Suppressor macrophage treated with lipopolysaccharide for 4 hours (primary cell): ENCODE measurements at regions not wholly inside any gene's neighbourhood (a gene's known extent, or its start where the extent isn't known, plus 50 kb on each side); places are given as distances from the start of the nearest gene placed in this dataset.
A peak's percentile ranks its signal among the peaks of the same experiment; 100 is the strongest.

ENCODE experiments used
- DNase-seq: peaks from one replicate; pipeline ENCODE4 v3.0.0-alpha.2; 2020

DNA sequence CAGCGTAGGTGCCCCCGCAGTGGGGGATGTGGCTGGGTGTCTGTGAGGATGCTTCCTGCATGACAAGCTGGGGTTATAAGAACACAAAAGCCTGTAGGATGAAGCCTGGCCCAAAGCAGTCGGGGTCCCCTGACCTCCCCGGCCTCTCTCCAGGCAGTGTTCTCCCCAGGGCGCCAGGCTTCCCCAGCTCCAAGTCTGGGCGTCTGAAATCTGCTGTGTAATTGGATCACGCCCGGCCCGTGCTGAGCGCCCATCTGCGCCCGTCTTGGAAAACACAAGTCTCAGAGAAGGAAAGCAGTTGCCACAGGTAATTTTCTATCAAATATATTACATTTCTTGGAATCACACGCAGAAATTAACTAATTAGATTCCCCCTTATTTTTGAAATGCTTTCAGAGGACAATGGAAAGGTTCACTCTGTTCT lies 233.3 kb downstream of the CTTN start:
- no peak for DNase-seq

DNA sequence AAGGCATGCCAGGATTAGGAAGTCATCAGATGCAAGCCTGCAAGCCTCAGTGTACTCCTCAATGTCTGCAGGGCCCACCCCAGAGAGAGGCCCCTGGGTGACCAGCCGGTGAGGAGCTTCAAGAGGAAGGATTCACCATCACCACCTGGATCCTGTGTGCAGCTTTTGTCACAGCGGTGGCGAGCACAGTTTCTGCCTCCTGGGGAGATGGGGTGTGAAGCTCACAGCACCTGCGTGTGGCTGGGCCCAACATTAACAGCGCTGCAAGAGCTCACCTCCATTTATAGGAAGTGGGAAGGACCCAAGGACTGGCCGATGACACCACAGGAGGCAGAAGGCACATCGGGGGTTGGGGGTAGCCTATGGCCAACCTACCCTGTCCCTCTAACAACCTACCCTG lies 235.3 kb downstream of the CTTN start:
- no peak for DNase-seq

DNA sequence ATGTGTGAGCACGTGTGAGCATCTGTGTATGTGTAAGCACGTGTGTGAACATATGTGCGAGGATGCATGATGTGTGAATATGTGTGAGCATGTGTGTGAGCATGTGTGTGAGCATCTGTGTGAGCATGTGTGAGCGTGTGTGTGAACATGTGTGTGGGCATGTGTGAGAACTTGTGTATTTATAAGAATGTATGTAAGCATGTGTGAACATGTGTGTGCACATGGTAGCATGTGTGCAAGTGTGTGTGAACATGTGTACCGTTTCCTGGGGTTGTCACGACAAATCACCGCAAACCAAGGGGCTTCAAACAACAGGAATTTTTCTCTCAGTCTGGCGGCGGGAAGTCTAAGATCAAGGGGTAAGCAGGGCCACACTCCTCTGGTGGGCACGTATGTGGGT lies 238.3 kb downstream of the CTTN start:
- DNase-seq: no peak

DNA sequence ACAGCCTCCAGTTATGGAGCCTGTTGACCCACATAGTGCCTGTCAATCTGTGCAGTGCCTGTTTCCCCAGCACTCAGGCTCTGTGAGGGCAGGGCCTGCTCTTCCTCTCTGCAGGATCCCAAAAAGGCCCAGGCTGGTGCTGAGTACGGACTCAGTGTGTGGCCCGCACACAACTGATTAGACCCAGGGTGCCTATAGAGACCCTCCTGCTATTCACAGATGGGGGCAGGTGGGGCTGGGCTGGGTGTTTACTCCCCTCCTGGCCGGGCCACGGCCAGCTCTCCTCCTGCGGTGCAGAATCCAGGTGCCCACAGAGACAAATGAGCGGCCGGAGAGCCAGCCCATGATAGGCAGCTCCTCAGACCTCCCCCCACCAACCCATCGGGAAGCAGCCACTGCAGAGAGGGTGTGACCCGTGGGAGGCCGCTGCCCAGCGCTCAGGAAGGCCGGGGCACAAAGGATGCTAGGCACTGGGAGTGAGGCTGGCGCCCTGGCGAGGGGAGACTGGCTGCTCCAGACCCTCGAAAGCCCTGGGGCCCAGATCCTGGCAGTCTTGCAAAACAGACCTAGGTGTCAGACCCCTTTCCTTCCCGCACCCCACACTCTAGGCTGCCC lies 239.0 kb downstream of the CTTN start:
- DNase-seq: no peak

DNA sequence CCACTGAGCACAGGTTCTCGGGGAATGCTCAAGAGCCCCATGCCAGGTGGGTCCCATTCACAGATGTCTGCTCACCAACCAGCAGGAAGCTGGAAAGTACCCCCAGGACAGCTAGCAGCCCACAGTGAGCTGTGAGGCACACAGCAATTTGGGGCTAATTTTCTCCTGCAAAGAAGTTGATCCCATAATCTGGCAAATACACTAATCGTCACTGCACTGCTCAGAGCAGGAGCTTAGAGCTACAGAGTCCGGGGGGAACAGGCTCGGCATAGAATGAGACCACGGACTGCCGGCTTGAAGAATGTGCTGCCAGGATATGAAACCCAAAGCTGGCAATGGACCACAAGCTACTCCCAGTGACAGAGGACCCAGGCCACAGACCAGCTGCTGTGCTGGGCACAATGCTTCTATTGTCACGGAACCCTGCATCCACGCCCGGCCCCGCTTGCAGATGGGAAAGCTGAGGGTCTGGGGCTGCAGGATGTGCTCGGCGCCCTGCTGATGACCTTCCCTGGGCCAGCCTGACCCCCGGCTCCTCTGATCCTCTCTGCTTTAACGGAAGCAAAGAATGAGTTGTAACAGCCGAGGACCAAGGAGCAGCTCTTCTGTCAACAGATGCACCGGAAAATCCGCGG lies 239.7 kb downstream of the CTTN start:
- no peak for DNase-seq

DNA sequence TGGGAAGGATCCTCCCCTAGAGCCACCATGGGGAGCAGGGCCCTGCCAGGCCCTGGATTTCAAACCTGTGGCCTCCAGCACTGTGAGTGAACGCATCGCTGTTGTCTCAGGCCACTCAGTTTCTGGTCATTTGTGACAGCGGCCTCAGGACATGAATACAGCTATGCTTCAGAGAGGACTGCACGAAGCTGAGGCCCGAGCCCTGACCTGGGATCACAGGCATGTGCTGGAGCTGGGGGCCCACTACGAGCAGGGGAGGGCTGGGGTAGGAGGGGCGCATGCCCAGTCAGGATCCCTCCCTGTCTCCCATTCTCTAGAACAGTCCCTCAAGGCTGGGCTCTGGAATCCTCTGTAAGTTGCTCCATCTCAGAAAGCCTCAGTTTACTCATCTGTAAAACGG lies 242.1 kb downstream of the CTTN start:
- DNase-seq: no peak

DNA sequence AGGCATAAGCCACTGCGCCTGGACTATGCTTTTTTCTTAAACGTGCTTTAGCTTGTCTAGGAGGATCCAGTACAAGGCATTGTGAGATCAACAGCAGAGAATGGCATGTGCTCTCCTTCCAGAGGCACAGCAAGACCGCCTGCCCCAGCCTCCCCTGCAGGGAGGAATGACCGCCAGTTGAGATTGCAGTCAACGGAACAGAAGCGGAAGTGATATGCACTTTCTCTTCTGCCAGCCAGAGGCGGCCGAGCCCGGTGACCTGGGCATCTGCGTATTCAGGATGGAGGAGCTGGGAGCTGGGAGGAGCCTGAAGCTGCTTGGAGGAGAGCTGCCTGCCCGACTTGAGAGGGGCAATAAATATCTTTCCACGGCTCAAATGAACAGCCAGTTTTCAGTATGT lies 243.0 kb downstream of the CTTN start:
- DNase-seq: peak; percentile 43

DNA sequence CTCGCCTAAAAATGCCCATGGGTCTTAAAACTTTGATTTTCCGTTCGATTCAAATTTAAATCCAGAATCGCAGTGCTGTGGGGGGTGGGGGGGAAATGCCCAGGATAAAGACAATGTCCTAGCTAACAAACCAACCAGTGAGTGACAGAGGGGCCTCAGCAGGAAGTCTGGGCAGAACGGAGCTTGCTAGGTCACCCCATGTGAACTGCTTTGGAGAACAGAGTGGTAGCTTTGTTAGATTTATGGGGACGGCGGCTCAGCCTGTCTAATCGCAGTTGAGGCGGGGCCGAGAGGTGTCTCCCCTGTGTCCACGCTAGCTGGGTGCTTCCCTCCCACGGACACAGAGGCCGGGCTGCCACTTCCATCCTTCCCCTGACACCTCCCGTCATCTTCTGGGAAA lies 243.9 kb downstream of the CTTN start:
- DNase-seq: no peak

DNA sequence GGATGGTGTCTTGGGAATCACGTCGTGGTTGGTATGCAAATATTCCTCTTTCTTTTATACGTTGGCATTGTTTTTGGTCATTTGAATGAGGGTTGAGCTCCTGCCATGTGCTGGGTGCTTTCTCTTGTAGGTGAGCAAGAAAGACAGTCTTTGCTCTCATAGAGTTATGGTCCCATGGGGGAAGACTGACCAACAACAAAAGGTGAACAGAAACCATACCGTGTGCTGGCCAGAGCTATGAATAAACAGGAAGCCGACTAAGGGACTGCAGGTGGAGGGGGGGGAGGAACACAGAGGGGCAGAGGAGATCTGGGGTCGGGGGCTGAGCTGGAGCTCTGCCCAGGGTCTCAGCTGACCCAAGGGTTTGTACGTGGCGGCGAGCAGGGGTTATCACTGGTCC lies 245.3 kb downstream of the CTTN start:
- no peak for DNase-seq

DNA sequence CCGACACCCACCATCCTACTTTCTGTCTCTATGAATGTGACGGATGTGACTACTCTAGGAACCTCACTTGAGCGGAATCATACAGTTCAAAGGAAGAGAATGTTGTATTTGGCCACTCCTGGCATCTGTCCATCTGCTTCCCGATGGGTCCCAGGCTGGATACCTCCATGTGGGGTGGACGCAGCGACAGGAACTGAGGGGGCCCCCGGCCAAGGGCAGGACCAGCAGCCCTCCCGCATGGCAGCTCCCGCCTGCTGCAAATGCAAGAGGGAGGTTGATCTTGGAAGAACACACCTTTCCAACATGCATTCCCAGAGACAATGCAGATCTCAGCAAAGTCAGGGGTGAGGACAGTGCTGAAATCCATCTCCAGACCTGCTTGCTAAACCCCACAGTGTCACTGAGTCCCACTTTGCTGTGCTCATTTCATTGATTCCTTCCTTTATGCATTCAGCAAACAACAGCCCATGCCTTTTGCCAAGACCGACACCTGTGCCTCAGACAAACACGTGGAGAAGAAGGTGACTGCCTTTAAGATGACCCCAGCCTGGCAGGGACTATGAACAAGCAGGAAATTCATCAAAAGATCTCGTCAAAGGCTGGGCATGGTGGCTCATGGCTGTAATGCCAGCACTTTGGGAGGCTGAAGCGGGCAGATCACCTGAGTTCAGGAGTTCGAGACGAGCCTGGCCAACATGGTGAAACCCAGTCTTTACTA lies 246.2 kb downstream of the CTTN start:
- DNase-seq: no peak

DNA sequence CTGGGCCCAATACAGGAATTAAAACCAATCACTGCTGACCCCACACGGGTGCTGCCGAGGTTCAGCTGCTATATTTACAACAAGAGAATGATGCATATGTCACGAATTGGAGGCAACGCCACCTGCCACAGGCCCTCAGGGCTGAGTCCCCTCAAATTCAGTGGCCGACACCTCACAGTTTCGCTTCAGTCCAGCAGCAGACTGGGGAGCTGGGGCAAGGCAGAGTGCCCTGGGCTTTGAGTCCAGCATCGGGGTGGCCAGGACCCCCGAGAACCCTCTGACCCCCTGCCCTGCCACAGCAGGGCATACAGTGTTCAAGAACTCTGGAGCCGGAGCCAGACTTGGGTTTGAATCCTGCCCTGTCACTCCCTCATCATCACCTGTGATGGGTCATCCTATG lies 247.2 kb downstream of the CTTN start:
- DNase-seq: no peak

DNA sequence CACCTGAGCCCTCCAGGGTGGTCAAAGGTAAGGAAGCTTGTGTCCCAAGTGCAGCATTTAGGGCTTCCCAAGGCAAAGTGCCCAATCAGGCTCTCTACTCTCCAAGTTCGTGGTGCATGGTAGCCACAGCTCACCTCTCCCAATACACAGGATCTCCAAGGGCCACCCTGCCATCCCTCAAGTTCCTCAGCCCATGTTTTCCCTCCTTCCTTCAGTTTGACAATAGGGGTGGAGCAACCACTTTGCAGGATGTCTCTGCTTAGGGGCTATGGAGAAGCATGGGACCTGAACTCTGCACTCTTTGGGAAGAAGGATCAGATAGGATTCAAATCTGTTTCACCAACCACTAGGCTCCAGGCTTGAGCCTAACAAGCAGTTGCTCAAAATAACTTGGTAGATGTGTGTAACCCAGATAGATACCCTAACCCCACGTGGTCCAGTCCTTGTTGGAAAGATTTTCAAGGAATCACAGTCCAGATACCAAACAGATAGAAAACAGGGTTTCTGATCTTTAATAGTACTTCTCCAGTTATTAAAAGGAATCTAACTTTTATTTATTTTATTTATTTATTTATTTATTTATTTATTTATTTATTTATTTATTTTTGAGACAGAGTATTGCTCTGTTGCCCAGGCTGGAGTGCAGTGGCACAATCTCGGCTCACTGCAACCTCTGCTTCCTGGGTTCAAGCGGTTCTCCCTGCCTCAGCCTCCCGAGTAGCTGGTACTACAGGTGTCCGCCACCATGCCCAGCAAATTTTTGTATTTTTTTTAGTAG lies 248.1 kb downstream of the CTTN start:
- no peak for DNase-seq

DNA sequence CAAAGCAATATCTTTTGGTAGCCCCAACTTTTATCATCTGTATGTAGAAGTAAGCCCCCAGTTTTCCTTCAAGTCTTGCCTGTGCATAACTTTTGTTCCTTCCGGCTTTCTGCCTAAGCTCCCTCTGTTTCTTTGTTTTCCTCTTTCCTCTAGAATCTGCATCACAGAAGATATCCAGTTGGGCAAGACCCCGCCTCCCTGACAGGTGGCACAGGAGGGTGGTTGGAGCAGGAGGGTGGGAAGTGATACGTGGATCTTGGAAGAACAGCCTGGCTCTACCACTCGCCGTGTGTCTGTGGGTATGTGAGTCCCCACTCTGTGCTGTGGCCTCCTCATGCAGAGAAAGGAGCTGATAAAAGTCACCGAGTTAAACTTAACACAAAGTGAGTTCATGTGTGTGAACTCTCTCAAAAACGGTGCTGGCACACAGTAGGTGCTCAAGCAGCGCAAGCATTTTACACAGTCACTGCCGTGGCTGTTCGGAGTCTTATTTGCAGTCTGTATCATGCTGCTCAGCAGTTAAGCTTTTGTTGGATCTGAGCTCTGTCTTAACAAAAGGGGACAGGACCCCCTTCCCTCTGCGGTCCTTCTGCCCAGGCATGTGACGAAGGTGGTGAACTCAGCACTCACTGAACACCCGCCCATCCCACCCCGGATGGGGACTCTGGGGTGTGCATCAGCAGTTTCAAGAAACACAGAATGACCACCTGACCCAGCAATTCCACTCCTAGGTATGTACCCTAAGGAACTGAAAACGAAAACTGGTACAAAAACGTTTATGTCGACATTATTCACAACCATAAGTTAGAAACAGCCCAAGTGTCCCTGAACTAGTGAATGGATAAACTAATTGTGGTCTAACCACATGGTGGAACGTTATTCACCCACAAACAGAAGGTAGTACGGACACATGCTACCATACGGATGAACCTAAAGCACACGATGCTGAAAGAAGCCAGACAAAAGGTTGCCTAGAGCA lies 249.1 kb downstream of the CTTN start:
- no peak for DNase-seq

DNA sequence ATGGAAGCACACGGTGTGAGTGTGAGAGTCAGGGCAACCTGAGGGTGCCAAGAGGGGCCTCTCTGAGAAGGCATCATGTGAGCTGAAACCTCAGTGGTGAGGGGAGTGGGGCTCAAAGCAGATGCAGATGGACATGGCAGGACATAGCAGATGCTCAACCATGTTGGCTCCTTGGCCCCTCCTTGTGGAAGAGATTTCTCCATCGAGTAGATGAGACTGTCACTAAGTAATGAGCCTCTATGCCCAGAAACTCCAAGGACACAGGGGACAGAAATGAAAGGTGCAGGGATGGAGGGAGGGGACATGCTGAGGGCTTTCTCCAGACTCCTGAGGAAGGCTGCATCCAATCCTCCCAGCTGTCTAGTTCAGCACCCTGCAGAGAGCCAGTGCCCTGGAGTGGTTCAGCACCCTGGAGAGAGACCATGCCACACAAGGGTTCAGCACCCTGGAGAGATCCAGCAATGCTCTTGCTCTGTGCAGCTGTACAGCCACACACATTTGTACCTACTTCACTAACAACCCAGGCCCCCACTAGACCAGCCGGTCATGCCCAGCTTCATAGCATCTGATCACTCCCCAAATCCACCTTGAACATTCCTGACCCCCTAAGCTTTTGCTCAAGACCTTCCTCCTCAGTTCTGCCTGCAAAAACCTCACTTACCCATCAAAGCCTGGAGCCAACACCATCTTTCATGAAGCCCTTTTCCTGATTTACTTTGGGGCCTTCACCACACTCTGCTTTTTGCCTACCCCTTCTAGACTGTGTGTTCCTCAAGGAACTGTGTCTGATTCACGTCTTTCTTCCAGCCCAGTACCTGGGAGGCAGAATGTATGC lies 252.0 kb downstream of the CTTN start:
- peak; percentile 56 for DNase-seq

DNA sequence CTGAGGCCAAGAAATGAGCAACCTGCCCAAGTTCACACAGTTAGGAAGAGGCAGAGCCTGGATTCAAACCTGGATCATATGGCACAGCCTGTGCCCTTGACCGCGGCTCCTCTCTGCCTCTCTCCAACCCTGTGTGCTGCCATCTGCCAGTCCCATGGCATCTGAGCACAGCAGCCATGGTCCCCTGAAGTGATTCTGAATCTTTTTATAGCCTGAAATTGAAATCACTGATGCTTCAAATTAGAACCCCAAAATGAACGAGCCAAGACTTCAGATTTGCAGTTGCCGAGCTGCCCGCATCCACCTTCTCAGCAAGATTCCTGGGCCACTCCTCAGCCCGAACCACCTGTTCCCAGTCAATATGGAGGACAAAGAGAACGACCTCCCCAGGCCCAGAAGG lies 252.7 kb downstream of the CTTN start:
- DNase-seq: no peak

DNA sequence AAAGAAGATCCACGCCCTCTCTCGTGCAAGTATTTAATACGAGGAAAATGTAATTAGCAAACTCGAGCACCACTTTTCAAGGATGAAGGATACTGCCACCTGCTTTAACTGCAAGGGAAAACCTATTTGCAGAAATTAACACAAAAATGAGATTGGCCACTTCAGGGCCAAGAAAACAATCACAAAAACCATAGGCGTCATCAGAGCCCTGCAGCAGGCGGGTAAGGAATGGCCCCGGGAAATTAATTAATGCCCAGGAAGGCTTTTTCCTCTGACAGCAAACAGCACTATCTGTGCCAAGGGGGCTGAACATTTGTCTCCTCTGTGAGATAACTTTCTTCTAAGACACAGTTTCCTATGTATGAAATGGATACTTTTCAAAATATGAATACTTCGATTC lies 255.7 kb downstream of the CTTN start:
- DNase-seq: no peak

DNA sequence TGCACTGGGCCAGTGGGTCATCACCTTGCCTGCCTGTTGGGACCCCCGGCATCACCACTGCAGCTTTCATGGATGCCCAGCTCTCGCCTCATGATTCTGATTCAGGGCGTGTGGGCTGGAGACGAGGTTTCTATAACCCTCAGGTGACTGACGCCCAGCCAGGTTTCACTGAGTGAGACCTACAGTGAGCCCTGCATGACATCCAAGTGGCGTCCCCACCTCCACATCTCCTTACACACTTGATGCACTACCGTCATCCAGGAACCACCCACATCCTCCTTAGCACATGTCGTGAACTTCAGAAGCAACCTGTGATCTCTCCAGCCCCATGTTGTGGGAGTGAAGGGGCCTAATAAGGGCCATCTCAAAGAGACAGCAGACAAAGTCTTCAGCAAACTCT lies 257.5 kb downstream of the CTTN start:
- no peak for DNase-seq

DNA sequence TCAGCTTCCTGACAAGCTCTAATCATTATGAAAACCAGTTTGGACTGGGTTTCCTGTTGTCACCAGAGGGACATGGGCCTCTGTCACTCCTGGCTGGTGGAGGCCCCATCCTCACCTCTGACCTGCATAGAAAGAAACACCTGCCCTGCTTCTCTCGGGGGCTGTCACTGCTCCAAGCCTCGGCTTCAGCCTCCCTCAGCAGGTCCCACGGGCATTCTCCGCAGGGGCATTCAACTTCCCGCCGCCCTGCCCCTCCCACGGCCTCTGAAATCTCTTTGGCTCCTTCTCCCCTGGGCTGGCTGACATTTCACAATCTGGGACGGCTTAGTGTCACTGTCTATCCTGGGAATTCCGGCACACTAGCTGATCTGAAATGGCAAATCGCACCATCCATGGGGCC lies 257.9 kb downstream of the CTTN start:
- DNase-seq: no peak

DNA sequence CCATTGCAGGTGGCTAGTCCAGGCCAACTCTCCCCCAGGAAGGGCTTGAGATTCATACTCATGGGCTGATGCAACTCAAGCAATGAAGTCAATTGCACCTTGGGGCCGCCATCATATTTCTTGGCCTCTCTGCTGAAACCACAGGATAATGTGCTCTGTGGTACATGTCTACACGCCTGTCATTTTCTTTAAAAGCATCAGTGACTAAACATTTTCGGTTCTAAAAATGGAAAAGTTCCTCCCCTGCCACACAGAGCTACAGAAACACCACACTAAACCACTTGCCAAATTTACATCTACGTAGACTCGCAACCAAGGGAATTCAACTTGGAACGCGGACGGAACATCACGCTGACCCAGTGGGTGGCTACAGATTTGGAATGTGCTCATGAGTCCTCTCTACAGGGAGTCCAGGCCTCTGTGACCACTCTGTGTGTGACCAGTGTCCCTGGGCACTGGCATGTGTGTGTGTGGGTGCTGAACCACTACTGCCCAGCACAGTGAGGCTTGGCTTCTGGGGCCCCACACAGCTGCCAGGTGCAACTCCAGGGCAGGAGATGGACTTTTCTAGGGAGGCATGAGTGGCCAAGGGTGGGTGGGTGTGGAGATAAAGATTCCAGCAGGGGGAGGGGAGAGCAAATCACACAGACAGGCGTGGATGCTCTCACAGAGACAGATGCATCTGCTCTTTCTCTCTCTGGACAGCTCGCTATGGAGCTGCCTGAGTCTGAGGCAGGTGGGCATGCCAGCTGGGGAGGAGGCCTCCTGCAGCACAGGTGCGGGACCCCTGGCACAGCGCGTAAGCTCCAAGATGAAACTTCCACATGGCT lies 261.9 kb downstream of the CTTN start:
- DNase-seq: no peak

DNA sequence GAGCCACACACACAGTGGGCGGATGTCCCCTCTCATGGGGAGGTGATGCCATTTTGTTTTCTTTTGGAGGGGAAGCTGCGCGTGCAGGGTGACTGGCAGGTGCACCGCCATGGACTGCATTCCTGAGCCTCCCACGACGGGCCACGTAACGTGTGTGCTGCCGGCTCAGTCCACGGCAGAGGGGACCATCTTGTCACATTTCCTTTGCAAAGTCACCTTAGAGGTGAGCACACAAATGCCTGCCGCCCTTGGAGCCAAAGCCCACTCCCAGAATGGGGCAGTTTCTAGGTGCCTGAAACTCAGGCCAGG lies 262.5 kb downstream of the CTTN start:
- DNase-seq: no peak
